ENCODE measurements at regions not wholly inside any gene's neighbourhood (a gene's known extent, or its start where the extent isn't known, plus 50 kb on each side); places are given as distances from the start of the nearest gene placed in this dataset.

DNA sequence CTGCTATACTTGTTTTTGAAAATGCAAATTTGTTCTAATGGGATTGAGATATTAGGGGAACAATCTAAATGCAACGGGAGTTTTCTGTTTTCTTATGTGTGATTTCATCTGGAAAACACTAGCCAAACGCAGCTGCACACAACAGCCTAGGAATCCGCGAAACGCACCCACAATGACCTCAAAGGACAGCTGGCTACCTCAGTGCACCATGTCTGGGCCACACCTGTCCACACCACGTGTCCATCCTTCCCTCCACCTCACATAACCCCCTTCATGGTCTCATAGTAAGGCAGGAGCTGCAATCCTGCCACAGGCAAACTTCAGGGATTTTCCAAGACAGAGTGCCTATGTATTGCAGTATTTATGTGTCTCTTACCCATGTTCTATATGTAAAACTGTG, 382.5 kb upstream of the PRKCQ start:
- Mint-ChIP-seq H3K36me3 (no peaks in the 10 kb centered on the region), H3K4me3 (no peak overlapping the region), H3K27ac (no peak overlapping the region), H3K27me3 (peaks cover 0 to 10% (median 1%) of the 10 kb centered on the region in 5 donors), H3K4me1 (peaks cover 2 to 16% (median 12%) of the 10 kb centered on the region in 4 donors), H3K9me3 (no peaks in the 10 kb centered on the region)
- ATAC-seq, result no peak
- POLR2A ChIA-PET, result no interaction called here
- no peak for DNase-seq

GRCh38 chr10:6958711-6959110, 378.6 kb upstream of the PRKCQ start:
- POLR2A ChIA-PET, result no interaction called here
- no peak for ATAC-seq
- Mint-ChIP-seq H3K36me3 (no peaks in the 10 kb centered on the region), H3K27ac (no peak overlapping the region), H3K27me3 (peaks cover 0 to 10% (median 0%) of the 10 kb centered on the region in 5 donors), H3K9me3 (no peaks in the 10 kb centered on the region), H3K4me1 (peaks cover 2 to 16% (median 12%) of the 10 kb centered on the region in 4 donors), H3K4me3 (no peak overlapping the region)
- peak in 1 of 10 donors; percentile 6 for DNase-seq

DNA sequence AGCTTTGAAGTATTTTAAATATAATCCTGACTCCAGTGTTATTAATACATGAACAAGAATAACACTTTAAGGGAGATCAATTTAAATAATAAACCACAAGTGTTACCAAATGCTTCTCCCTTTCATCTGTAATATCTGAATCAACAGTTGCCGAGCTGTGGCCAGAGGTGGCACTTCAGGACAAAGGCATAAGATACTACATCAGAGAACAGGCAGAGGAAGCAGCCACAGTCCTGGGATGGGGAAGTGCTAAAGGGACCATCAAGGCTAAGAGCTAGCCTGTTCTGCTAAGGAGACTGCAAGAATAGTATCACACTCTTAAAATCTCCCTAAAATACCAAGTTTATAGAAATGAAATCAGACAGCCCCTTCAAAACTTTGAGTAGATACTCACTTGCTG, 378.2 kb upstream of the PRKCQ start:
- ATAC-seq, result peak in 1 of 2 donors; percentile 18
- Mint-ChIP-seq H3K4me1 (peaks cover 2 to 16% (median 12%) of the 10 kb centered on the region in 4 donors), H3K27me3 (peaks cover 0 to 10% (median 0%) of the 10 kb centered on the region in 5 donors), H3K27ac (peak overlapping the region in 1 of 10 donors; percentile 40), H3K4me3 (peak overlapping the region in 1 of 10 donors; percentile 50), H3K9me3 (no peaks in the 10 kb centered on the region), H3K36me3 (no peaks in the 10 kb centered on the region)
- DNase-seq, result peak in 1 of 10 donors; percentile 8
- POLR2A ChIA-PET, result no interaction called here

DNA sequence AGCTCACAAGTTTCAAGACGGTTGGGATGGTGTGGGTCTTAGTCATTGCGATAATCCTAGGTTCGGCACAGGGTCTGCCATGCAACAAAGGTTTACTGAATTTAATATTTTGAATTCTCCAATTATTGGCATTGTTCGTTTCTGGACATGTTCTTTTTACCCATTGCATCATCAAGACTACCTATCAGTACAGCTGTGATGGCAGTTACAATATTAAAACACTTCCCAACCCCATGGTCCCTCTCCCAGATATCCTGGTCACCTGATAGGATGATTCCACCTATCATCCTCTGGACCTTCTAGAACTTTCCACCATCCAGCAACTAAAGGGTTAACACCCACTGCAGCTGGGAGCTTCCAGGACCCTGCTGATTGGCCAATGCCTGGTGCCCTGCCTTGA, 377.8 kb upstream of the PRKCQ start:
- Mint-ChIP-seq H3K27me3 (peaks cover 0 to 10% (median 0%) of the 10 kb centered on the region in 5 donors), H3K27ac (peak overlapping the region in 1 of 10 donors; percentile 40), H3K9me3 (no peaks in the 10 kb centered on the region), H3K4me3 (no peak overlapping the region), H3K4me1 (peaks cover 2 to 16% (median 12%) of the 10 kb centered on the region in 4 donors), H3K36me3 (no peaks in the 10 kb centered on the region)
- no peak for ATAC-seq
- DNase-seq, result no peak
- POLR2A ChIA-PET, result no interaction called here

GRCh38 chr10:6956562-6956961, 376.5 kb upstream of the PRKCQ start:
- no peaks in the 10 kb centered on the region for H3K9me3 Mint-ChIP-seq
- H3K27me3 Mint-ChIP-seq, result peaks cover 0 to 9% (median 0%) of the 10 kb centered on the region in 5 donors
- POLR2A ChIA-PET, result no interaction called here
- peaks cover 2 to 19% (median 12%) of the 10 kb centered on the region in 4 donors for H3K4me1 Mint-ChIP-seq
- ATAC-seq (no peak), DNase-seq (no peak)
- no peak overlapping the region for H3K27ac Mint-ChIP-seq
- H3K36me3 Mint-ChIP-seq, result no peaks in the 10 kb centered on the region
- no peak overlapping the region for H3K4me3 Mint-ChIP-seq

DNA sequence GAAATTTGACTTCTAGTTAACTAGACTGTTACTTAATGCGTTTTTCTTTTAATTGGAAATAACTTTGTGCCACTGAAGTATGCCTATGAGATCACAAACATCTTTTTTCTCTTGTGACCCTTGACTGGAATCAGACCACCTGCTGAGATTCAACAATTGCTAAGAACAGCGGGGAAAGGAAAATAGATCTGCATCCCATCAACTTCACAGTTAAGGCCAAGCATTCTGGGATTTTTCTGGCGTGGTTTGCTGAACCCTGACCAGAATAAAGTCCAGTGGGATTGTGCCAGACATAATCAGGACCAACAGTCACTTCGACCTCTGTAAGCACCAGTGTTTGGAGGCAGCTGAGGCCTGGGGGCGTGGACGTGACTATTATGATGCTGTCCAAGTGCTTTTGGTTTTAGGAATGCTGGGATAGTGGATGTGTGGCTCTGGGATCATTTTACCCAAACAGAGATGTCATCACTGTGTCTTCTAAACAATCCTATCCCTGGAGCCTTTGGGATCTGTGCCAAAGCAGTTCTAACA, 373.3 kb upstream of the PRKCQ start:
- Mint-ChIP-seq H3K4me1 (peaks cover 0 to 10% (median 7%) of the 10 kb centered on the region in 4 donors), H3K36me3 (no peaks in the 10 kb centered on the region), H3K9me3 (no peaks in the 10 kb centered on the region), H3K4me3 (no peak overlapping the region), H3K27me3 (no peaks in the 10 kb centered on the region), H3K27ac (no peak overlapping the region)
- DNase-seq (no peak), ATAC-seq (no peak)
- POLR2A ChIA-PET, result no interaction called here

GRCh38 chr10:6951732-6952131, 371.7 kb upstream of the PRKCQ start:
- DNase-seq, result no peak
- POLR2A ChIA-PET, result no interaction called here
- H3K4me3 Mint-ChIP-seq, result no peak overlapping the region
- H3K4me1 Mint-ChIP-seq, result peaks cover 0 to 2% (median 0%) of the 10 kb centered on the region in 4 donors
- no peak for ATAC-seq
- H3K27ac Mint-ChIP-seq, result no peak overlapping the region
- H3K27me3 Mint-ChIP-seq, result no peaks in the 10 kb centered on the region
- H3K36me3 Mint-ChIP-seq, result no peaks in the 10 kb centered on the region
- H3K9me3 Mint-ChIP-seq, result no peaks in the 10 kb centered on the region

DNA sequence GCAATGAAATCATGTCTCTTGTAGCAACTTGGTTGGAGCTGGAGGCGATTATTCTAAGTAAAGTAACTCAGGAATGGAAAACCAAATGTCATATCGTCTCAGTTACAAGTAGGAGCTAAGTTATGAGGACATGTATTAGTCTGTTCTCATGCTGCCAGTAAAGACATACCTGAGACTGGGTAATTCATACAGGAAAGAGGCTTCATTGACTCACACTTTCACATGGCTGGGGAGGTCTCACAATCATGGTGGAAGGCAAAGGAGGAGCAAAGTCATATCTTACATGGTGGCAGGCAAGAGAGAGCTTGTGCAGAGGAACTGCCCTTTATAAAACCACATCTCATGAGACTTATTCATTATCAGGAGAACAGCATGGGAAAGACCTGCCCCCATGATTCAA, 370.1 kb upstream of the PRKCQ start:
- Mint-ChIP-seq H3K4me1 (peaks cover 0 to 2% (median 0%) of the 10 kb centered on the region in 4 donors), H3K36me3 (no peaks in the 10 kb centered on the region), H3K27me3 (peaks cover 0 to 9% (median 0%) of the 10 kb centered on the region in 5 donors), H3K9me3 (no peaks in the 10 kb centered on the region), H3K27ac (no peak overlapping the region), H3K4me3 (no peak overlapping the region)
- POLR2A ChIA-PET, result no interaction called here
- no peak for ATAC-seq
- no peak for DNase-seq

DNA sequence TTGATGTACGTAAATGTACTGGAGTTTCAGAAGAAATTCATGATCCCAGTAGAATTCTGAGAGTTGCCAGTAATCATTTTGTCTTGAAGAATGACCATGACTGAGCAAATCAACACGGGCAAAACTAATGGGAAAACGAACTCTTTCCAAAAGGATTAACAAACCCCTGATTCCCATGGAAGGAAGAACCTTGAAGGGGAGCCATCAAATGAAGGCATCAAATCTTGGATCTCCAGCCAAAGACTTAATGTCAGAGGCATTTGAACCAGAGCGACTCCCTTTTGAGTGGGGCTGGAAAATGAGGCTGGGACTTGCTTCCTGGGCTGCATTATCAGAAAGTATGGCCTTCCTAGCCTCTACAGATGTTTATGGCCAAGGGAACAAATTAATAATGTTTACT, 364.4 kb upstream of the PRKCQ start:
- Mint-ChIP-seq H3K4me3 (no peak overlapping the region), H3K4me1 (no peaks in the 10 kb centered on the region), H3K9me3 (no peaks in the 10 kb centered on the region), H3K27ac (no peak overlapping the region), H3K36me3 (no peaks in the 10 kb centered on the region), H3K27me3 (peaks cover 3 to 28% (median 11%) of the 10 kb centered on the region in 5 donors)
- no peak for ATAC-seq
- no peak for DNase-seq
- POLR2A ChIA-PET, result no interaction called here

DNA sequence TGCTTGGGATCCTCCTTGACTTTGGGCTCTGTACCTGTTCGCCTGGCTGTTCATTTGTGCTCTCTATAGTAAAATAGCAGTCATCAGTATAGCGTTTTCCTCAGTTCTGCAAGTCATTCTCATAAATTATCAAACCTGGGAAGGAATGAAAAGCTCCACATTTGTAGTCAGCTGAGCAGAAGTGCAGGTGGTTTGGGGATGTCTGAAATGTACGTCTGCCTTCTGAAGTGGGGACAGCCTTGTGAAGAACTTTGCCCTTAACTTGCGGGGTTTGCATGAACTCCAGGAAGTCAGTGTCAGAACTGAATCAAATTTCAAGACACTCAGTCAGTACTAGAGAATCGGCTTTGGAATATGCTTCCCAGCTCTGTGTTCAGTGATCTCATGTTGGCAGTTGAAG, 358.3 kb upstream of the PRKCQ start:
- H3K27me3 Mint-ChIP-seq, result peaks cover 8 to 25% (median 13%) of the 10 kb centered on the region in 5 donors
- no peak overlapping the region for H3K4me3 Mint-ChIP-seq
- peaks cover 0 to 3% (median under 1%) of the 10 kb centered on the region in 4 donors for H3K4me1 Mint-ChIP-seq
- POLR2A ChIA-PET, result no interaction called here
- DNase-seq, result no peak
- no peak for ATAC-seq
- peaks cover 0 to 20% (median 3%) of the 10 kb centered on the region in 9 donors for H3K9me3 Mint-ChIP-seq
- peaks cover 0 to 8% (median 0%) of the 10 kb centered on the region in 3 donors for H3K36me3 Mint-ChIP-seq
- H3K27ac Mint-ChIP-seq, result no peak overlapping the region

DNA sequence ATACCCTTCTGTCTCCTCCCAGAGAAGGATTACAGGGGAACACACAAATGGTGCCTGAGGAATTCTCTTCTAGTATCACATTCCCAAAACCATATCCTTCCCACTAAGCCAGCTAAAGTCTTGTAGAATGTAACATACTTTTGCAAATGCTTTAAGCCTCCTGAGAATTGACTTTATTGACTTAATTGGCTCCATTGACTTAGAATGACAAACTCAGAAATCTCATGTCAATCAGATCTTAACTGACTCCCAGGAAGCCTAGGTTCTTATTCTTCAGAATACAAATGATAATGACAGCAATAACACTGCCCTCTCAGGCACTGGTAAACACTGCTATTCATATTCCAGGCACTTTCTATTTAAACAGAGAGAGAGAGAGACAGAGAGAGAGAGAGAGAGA, 356.9 kb upstream of the PRKCQ start:
- ATAC-seq, result no peak
- peaks cover 0 to 20% (median 3%) of the 10 kb centered on the region in 9 donors for H3K9me3 Mint-ChIP-seq
- H3K4me3 Mint-ChIP-seq, result no peak overlapping the region
- POLR2A ChIA-PET, result interaction anchor here (0.7 kb wide), 1 partner anchor 451 kb away, joined by 4 read pairs; no protein-coding TSS in a partner anchor
- peaks cover 0 to 3% (median under 1%) of the 10 kb centered on the region in 4 donors for H3K4me1 Mint-ChIP-seq
- H3K27ac Mint-ChIP-seq, result no peak overlapping the region
- H3K36me3 Mint-ChIP-seq, result peaks cover 0 to 8% (median 0%) of the 10 kb centered on the region in 3 donors
- H3K27me3 Mint-ChIP-seq, result peaks cover 4 to 25% (median 12%) of the 10 kb centered on the region in 5 donors
- no peak for DNase-seq

GRCh38 chr10:6929148-6929830, 349.2 kb upstream of the PRKCQ start:
- Mint-ChIP-seq H3K27me3 (peaks cover 9 to 46% (median 23%) of the 10 kb centered on the region in 5 donors), H3K4me3 (peak overlapping the region in 1 of 10 donors; percentile 37), H3K9me3 (no peaks in the 10 kb centered on the region), H3K4me1 (peaks cover 21 to 54% (median 37%) of the 10 kb centered on the region in 4 donors), H3K27ac (peak overlapping the region in 1 of 10 donors; percentile 93), H3K36me3 (no peaks in the 10 kb centered on the region)
- no peak for ATAC-seq
- no peak for DNase-seq
- POLR2A ChIA-PET, result no interaction called here

GRCh38 chr10:6928586-6928985, 348.5 kb upstream of the PRKCQ start:
- H3K27ac Mint-ChIP-seq, result peak overlapping the region in 8 of 10 donors; percentile 16 to 93 (median 66)
- H3K9me3 Mint-ChIP-seq, result no peaks in the 10 kb centered on the region
- no peak for DNase-seq
- POLR2A ChIA-PET, result interaction anchor here (0.6 kb wide), 2 partner anchors 66 to 488 kb away, joined by 3 read pairs; no protein-coding TSS in a partner anchor
- no peak for ATAC-seq
- H3K27me3 Mint-ChIP-seq, result peaks cover 9 to 46% (median 26%) of the 10 kb centered on the region in 5 donors
- no peaks in the 10 kb centered on the region for H3K36me3 Mint-ChIP-seq
- peaks cover 21 to 58% (median 37%) of the 10 kb centered on the region in 4 donors for H3K4me1 Mint-ChIP-seq
- peak overlapping the region in 9 of 10 donors; percentile 67 to 91 (median 82) for H3K4me3 Mint-ChIP-seq

Data from naive thymus-derived CD8-positive, alpha-beta T cell (primary cell).